Cardiac muscle cell (in vitro differentiated cells and primary cell): ENCODE measurements at regions not wholly inside any gene's neighbourhood (a gene's known extent, or its start where the extent isn't known, plus 50 kb on each side); places are given as distances from the start of the nearest gene placed in this dataset.

ENCODE experiments used
- DNase-seq, 2 donors: peaks; one replicate each; pipeline versions ENCODE4 v3.0.0 to v3.0.0-alpha.2; 2010 to 2017; ENCODE audit warnings: low read depth in 1 of 2, low spot score in 1 of 2
- H3K27ac ChIP-seq: fragments of 200-600 bp; sonication (generic); 2 replicates; pipeline ENCODE4 v1.5.1; 2016
- H3K27me3 ChIP-seq: fragments of 200-600 bp; sonication (generic); 2 replicates; pipeline ENCODE4 v1.6.0; 2016; ENCODE audit warnings: control low read depth
- H3K36me3 ChIP-seq: fragments of 200-600 bp; sonication (generic); 2 replicates; pipeline ENCODE4 v1.5.1; 2016; ENCODE audit warnings: control low read depth
- H3K4me1 ChIP-seq: fragments of 200-600 bp; sonication (generic); 2 replicates; pipeline ENCODE4 v1.8.1; 2017; ENCODE audit warnings: low read depth, mild to moderate bottlenecking, mixed run types
- H3K4me3 ChIP-seq: fragments of 200-600 bp; sonication (generic); 2 replicates; pipeline ENCODE4 v1.5.1; 2016; ENCODE audit warnings: mild to moderate bottlenecking
- H3K9me3 ChIP-seq: fragments of 200-600 bp; sonication (generic); 2 replicates; pipeline ENCODE4 v1.5.1; 2017; ENCODE audit warnings: low read depth, mild to moderate bottlenecking, control low read depth
- CTCF ChIP-seq: IDR thresholded peaks from 2 replicates; pipeline ENCODE4 v1.5.1; 2012; ENCODE audit warnings: low read depth, mild to moderate bottlenecking, low read length

DNA sequence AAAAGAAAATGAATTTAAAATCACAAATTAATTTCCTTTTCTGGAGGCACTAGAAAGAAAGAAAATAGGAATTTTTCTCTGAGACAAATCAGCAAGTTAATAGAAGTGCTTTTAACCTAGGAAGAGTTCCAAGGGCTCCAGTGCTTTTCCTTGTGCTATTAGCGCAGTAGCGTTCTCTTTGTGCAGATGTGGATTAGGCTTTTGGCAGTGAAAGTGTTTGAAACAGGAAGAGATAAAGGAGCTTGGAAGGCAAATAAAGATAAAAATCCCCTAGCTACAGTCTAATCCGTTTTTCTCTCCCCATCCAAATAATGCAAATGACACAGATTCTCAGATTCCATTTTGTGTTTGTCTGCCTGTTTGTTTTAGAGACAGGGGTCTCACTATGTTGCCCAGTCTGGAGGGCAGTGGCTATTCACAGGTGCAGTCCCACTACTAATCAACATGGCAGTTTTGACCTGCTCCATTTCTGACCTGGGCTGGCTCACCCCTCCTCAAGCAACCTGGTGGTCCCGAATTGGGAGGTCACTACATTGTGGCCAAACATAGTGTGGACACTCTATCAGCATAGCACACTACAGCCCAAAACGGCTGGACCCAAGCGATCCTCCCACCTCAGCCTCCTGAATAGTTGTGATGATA lies 166.1 kb downstream of the PAWR start:
- H3K36me3 ChIP-seq = no peaks in the 10 kb centered on the region
- TF ChIP-seq CTCF = no peak
- no peaks in the 10 kb centered on the region for H3K4me1 ChIP-seq
- no peak overlapping the region for H3K27ac ChIP-seq
- no peak overlapping the region for H3K4me3 ChIP-seq
- H3K27me3 ChIP-seq = no peaks in the 10 kb centered on the region
- H3K9me3 ChIP-seq = no peaks in the 10 kb centered on the region
- DNase-seq = peak in 1 of 2 donors; percentile 76

- H3K9me3 ChIP-seq = no peaks in the 10 kb centered on the region
- no peak overlapping the region for H3K27ac ChIP-seq
- H3K4me1 ChIP-seq = no peaks in the 10 kb centered on the region
- no peak for DNase-seq
- TF ChIP-seq CTCF = no peak
- H3K4me3 ChIP-seq = no peak overlapping the region
- H3K27me3 ChIP-seq = no peaks in the 10 kb centered on the region
- no peaks in the 10 kb centered on the region for H3K36me3 ChIP-seq
Observed at GRCh38 chr12:79522989-79523386, 167.8 kb downstream of the PAWR start.

DNA sequence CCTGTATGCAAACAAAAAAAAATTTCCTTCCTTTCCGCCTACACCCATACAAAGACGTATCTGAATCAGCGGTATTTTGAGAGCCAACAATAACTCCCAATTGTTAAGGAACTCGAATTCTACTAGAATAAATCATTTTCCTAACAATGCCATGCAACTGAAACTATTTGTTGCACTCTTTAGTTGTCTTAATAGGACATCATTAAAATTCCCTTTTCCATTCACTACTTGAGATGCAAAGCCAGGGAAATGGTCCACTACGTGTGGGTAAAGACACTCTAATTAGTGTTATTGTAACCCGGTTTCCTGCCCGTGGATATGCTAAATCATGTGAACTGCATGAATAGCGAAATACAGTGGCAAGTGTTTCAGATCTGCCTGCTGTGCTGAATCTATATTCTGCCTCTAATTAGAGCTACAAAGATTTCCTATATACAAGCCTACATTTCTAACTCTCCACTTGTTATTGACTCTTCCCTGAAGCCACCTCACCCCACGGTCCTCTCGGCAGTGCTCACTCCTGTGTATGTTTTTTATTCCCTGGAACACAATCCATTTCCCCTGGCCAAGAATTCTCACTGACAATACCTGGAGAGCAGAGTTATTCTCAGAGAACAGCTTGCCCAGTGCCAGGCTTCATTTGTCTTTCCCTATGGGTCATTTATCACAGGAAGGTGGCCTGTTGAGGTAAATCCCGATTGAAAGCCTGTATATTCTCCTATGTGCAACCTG lies 168.3 kb downstream of the PAWR start:
- no peaks in the 10 kb centered on the region for H3K4me1 ChIP-seq
- H3K27me3 ChIP-seq = no peaks in the 10 kb centered on the region
- H3K36me3 ChIP-seq = no peaks in the 10 kb centered on the region
- no peak overlapping the region for H3K27ac ChIP-seq
- no peak for TF ChIP-seq CTCF
- no peaks in the 10 kb centered on the region for H3K9me3 ChIP-seq
- H3K4me3 ChIP-seq = no peak overlapping the region
- no peak for DNase-seq

- TF ChIP-seq CTCF = no peak
- Histone ChIP-seq H3K27ac (no peak overlapping the region), H3K27me3 (no peaks in the 10 kb centered on the region), H3K4me3 (no peak overlapping the region), H3K4me1 (no peaks in the 10 kb centered on the region), H3K36me3 (no peaks in the 10 kb centered on the region), H3K9me3 (no peaks in the 10 kb centered on the region)
- DNase-seq = no peak
Observed at GRCh38 chr12:79521576-79521975, 169.2 kb downstream of the PAWR start.

DNA sequence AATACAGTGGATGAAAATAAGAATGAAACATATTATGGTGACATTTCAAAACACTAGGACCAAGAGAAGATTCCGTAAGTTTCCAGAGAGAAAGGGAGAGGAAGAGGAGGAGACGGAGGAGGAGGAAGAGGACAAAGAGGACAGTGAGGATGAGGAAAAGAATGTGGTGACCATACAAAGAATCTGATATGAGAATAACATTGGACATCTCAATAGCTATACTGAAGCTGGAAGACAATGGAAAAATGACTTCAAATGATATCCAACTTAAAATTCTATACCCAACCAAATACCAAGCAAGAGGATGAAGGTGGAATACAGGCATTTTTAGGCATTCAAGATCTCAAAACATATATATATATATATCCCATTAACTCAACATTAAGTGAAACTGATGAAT lies 173.4 kb downstream of the PAWR start:
- Histone ChIP-seq H3K27ac (no peak overlapping the region), H3K9me3 (no peaks in the 10 kb centered on the region), H3K4me3 (no peak overlapping the region), H3K36me3 (no peaks in the 10 kb centered on the region), H3K4me1 (no peaks in the 10 kb centered on the region), H3K27me3 (no peaks in the 10 kb centered on the region)
- no peak for TF ChIP-seq CTCF
- no peak for DNase-seq
